CD4-positive, CD25-positive, alpha-beta regulatory T cell (primary cell): ENCODE measurements at regions not wholly inside any gene's neighbourhood (a gene's known extent, or its start where the extent isn't known, plus 50 kb on each side); places are given as distances from the start of the nearest gene placed in this dataset.

Experiments
- ATAC-seq, 2 donors: fragments of 150-1000 bp; cut with Tn5 transposase; one replicate each; pipeline ENCODE4 v1.10.0; 2021; ENCODE audit warnings: low read depth in 2 of 2, moderate number of reproducible peaks in 2 of 2, moderate library complexity in 1 of 2
- DNase-seq, 3 donors: peaks; one replicate each; pipeline versions ENCODE4 v3.0.0 to v3.0.0-alpha.2; 2012 to 2022; ENCODE audit warnings: mixed read lengths in 1 of 3
- H3K27ac ChIP-seq: one replicate; pipeline ENCODE4 v1.7.0; 2013; ENCODE audit warnings: mild to moderate bottlenecking, low read length; ENCODE audit not compliant: insufficient read depth, poor library complexity, severe bottlenecking
- H3K27me3 ChIP-seq: one replicate; pipeline ENCODE4 v1.7.0; 2013; ENCODE audit warnings: low read length; ENCODE audit not compliant: control insufficient read depth, insufficient read depth
- H3K36me3 ChIP-seq: one replicate; pipeline ENCODE4 v1.7.0; 2013; ENCODE audit warnings: mild to moderate bottlenecking, low read length, moderate library complexity; ENCODE audit not compliant: control insufficient read depth, insufficient read depth
- H3K4me1 ChIP-seq: 2 replicates; pipeline ENCODE4 v1.7.0; 2013; ENCODE audit warnings: mild to moderate bottlenecking, low read length; ENCODE audit not compliant: insufficient read depth, control insufficient read depth, poor library complexity, severe bottlenecking
- H3K4me3 ChIP-seq: one replicate; pipeline ENCODE4 v1.7.0; 2013; ENCODE audit warnings: low read depth, mild to moderate bottlenecking, low read length, moderate library complexity
- H3K9me3 ChIP-seq, 2 experiments: 1 replicate in 1 of 2; 2 replicates in 1 of 2; pipeline ENCODE4 v1.7.0; 2013; ENCODE audit warnings: low read length in 2 of 2, mild to moderate bottlenecking in 1 of 2, moderate library complexity in 1 of 2; ENCODE audit not compliant: control insufficient read depth in 2 of 2
- H3K27ac Mint-ChIP-seq, 3 donors: one replicate each; pipeline ENCODE4 v1.8.0; 2020 to 2022; ENCODE audit warnings: mild to moderate bottlenecking in 3 of 3, mixed read lengths in 3 of 3, moderate library complexity in 2 of 3
- H3K27me3 Mint-ChIP-seq: one replicate; pipeline ENCODE4 v1.8.0; 2022; ENCODE audit warnings: mild to moderate bottlenecking, mixed read lengths
- H3K36me3 Mint-ChIP-seq: one replicate; pipeline ENCODE4 v1.8.0; 2020; ENCODE audit warnings: mixed read lengths
- H3K4me1 Mint-ChIP-seq, 4 donors: one replicate each; pipeline ENCODE4 v1.8.0; 2020 to 2022; ENCODE audit warnings: mixed read lengths in 4 of 4, mild to moderate bottlenecking in 1 of 4
- H3K4me3 Mint-ChIP-seq, 4 donors: one replicate each; pipeline ENCODE4 v1.8.0; 2020 to 2022; ENCODE audit warnings: mild to moderate bottlenecking in 4 of 4, mixed read lengths in 4 of 4, moderate library complexity in 3 of 4
- H3K9me3 Mint-ChIP-seq, 7 donors: one replicate each; pipeline ENCODE4 v1.8.0; 2020 to 2022; ENCODE audit warnings: mixed read lengths in 7 of 7, mild to moderate bottlenecking in 3 of 7, moderate library complexity in 2 of 7

GRCh38 chr10:133018491-133018890 lies 69.2 kb upstream of the ADGRA1 start:
- Mint-ChIP-seq H3K4me3 (no peak overlapping the region), H3K27me3 (no peaks in the 10 kb centered on the region), H3K9me3 (no peaks in the 10 kb centered on the region), H3K27ac (no peak overlapping the region), H3K36me3 (no peaks in the 10 kb centered on the region), H3K4me1 (no peaks in the 10 kb centered on the region)
- Histone ChIP-seq H3K27me3 (no peaks in the 10 kb centered on the region), H3K4me3 (no peak overlapping the region), H3K9me3 (no peaks in the 10 kb centered on the region), H3K36me3 (no peaks in the 10 kb centered on the region), H3K4me1 (no peaks in the 10 kb centered on the region), H3K27ac (no peak overlapping the region)
- no peak for DNase-seq
- no peak for ATAC-seq

- no peaks in the 10 kb centered on the region for H3K4me1 ChIP-seq
- no peak overlapping the region for H3K27ac Mint-ChIP-seq
- H3K27ac ChIP-seq = no peak overlapping the region
- ATAC-seq (no peak), DNase-seq (no peak)
- no peaks in the 10 kb centered on the region for H3K36me3 ChIP-seq
- H3K4me3 ChIP-seq = no peak overlapping the region
- no peaks in the 10 kb centered on the region for H3K9me3 Mint-ChIP-seq
- no peaks in the 10 kb centered on the region for H3K36me3 Mint-ChIP-seq
- no peaks in the 10 kb centered on the region for H3K27me3 ChIP-seq
- no peaks in the 10 kb centered on the region for H3K4me1 Mint-ChIP-seq
- H3K4me3 Mint-ChIP-seq = no peak overlapping the region
- no peaks in the 10 kb centered on the region for H3K9me3 ChIP-seq
- peaks cover 5% of the 10 kb centered on the region for H3K27me3 Mint-ChIP-seq
These were observed 70.5 kb upstream of the ADGRA1 start for GRCh38 chr10:133017203-133017601.

GRCh38 chr10:133016493-133017202 lies 71.1 kb upstream of the ADGRA1 start:
- DNase-seq (no peak), ATAC-seq (no peak)
- Histone ChIP-seq H3K27me3 (no peaks in the 10 kb centered on the region), H3K27ac (no peak overlapping the region), H3K9me3 (no peaks in the 10 kb centered on the region), H3K36me3 (no peaks in the 10 kb centered on the region), H3K4me3 (no peak overlapping the region), H3K4me1 (no peaks in the 10 kb centered on the region)
- H3K27me3 Mint-ChIP-seq = peaks cover 5% of the 10 kb centered on the region
- no peak overlapping the region for H3K27ac Mint-ChIP-seq
- no peaks in the 10 kb centered on the region for H3K4me1 Mint-ChIP-seq
- no peaks in the 10 kb centered on the region for H3K9me3 Mint-ChIP-seq
- H3K4me3 Mint-ChIP-seq = no peak overlapping the region
- no peaks in the 10 kb centered on the region for H3K36me3 Mint-ChIP-seq

GRCh38 chr10:133015816-133016462 lies 71.8 kb upstream of the ADGRA1 start:
- H3K27ac ChIP-seq = no peak overlapping the region
- no peaks in the 10 kb centered on the region for H3K9me3 ChIP-seq
- H3K36me3 ChIP-seq = no peaks in the 10 kb centered on the region
- Mint-ChIP-seq H3K36me3 (no peaks in the 10 kb centered on the region), H3K27ac (no peak overlapping the region), H3K27me3 (peaks cover 5% of the 10 kb centered on the region), H3K9me3 (no peaks in the 10 kb centered on the region), H3K4me3 (no peak overlapping the region), H3K4me1 (no peaks in the 10 kb centered on the region)
- DNase-seq = no peak
- no peak overlapping the region for H3K4me3 ChIP-seq
- H3K4me1 ChIP-seq = no peaks in the 10 kb centered on the region
- H3K27me3 ChIP-seq = no peaks in the 10 kb centered on the region
- ATAC-seq = no peak

- H3K27ac Mint-ChIP-seq = no peak overlapping the region
- DNase-seq = no peak
- Histone ChIP-seq H3K36me3 (no peaks in the 10 kb centered on the region), H3K4me1 (no peaks in the 10 kb centered on the region), H3K4me3 (no peak overlapping the region), H3K27ac (no peak overlapping the region), H3K27me3 (no peaks in the 10 kb centered on the region), H3K9me3 (no peaks in the 10 kb centered on the region)
- no peaks in the 10 kb centered on the region for H3K4me1 Mint-ChIP-seq
- no peaks in the 10 kb centered on the region for H3K9me3 Mint-ChIP-seq
- no peak for ATAC-seq
- peaks cover 5% of the 10 kb centered on the region for H3K27me3 Mint-ChIP-seq
- H3K4me3 Mint-ChIP-seq = no peak overlapping the region
- H3K36me3 Mint-ChIP-seq = no peaks in the 10 kb centered on the region
These were observed 72.4 kb upstream of the ADGRA1 start for GRCh38 chr10:133015321-133015720.

- DNase-seq (no peak), ATAC-seq (no peak)
- H3K27me3 ChIP-seq = no peaks in the 10 kb centered on the region
- Mint-ChIP-seq H3K36me3 (no peaks in the 10 kb centered on the region), H3K4me1 (no peaks in the 10 kb centered on the region), H3K27ac (no peak overlapping the region), H3K4me3 (no peak overlapping the region), H3K27me3 (peaks cover 5% of the 10 kb centered on the region), H3K9me3 (no peaks in the 10 kb centered on the region)
- H3K36me3 ChIP-seq = no peaks in the 10 kb centered on the region
- H3K27ac ChIP-seq = no peak overlapping the region
- H3K9me3 ChIP-seq = no peaks in the 10 kb centered on the region
- H3K4me3 ChIP-seq = no peak overlapping the region
- H3K4me1 ChIP-seq = no peaks in the 10 kb centered on the region
These were observed 72.2 kb upstream of the CFAP46 start for GRCh38 chr10:133014416-133015210.

GRCh38 chr10:133013463-133013862 lies 71.1 kb upstream of the CFAP46 start:
- H3K27me3 Mint-ChIP-seq = peaks cover 5% of the 10 kb centered on the region
- no peak overlapping the region for H3K27ac ChIP-seq
- ATAC-seq = no peak
- no peaks in the 10 kb centered on the region for H3K27me3 ChIP-seq
- no peaks in the 10 kb centered on the region for H3K36me3 Mint-ChIP-seq
- H3K9me3 ChIP-seq = no peaks in the 10 kb centered on the region
- DNase-seq = no peak
- no peaks in the 10 kb centered on the region for H3K36me3 ChIP-seq
- no peak overlapping the region for H3K4me3 Mint-ChIP-seq
- no peak overlapping the region for H3K4me3 ChIP-seq
- H3K27ac Mint-ChIP-seq = peak overlapping the region in 1 of 3 donors; percentile 54
- no peaks in the 10 kb centered on the region for H3K4me1 ChIP-seq
- no peaks in the 10 kb centered on the region for H3K9me3 Mint-ChIP-seq
- no peaks in the 10 kb centered on the region for H3K4me1 Mint-ChIP-seq
